Neural cell (in vitro differentiated cells): ENCODE measurements at regions not wholly inside any gene's neighbourhood (a gene's known extent, or its start where the extent isn't known, plus 50 kb on each side); places are given as distances from the start of the nearest gene placed in this dataset.

Source experiments
- H2AFZ ChIP-seq: fragments of 200-600, 300-800 bp; sonication (generic), shearing (Covaris generic); 2 replicates; pipeline ENCODE4 v1.6.0; 2014; ENCODE audit warnings: low read depth, mild to moderate bottlenecking, antibody characterized with exemption, low read length, moderate library complexity
- H3F3A ChIP-seq: fragments of 200-600 bp; shearing (Covaris generic); 2 replicates; pipeline ENCODE4 v1.6.1; 2016; ENCODE audit warnings: mild to moderate bottlenecking, moderate library complexity, mixed read lengths, antibody characterized with exemption, low read length; ENCODE audit not compliant: insufficient read depth, poor library complexity, severe bottlenecking
- H3K27ac ChIP-seq: fragments of 200-600, 300-800 bp; sonication (generic), shearing (Covaris generic); 2 replicates; pipeline ENCODE4 v1.5.1; 2014; ENCODE audit warnings: mild to moderate bottlenecking, low read length, moderate library complexity
- H3K27me3 ChIP-seq: fragments of 300-800, 200-600 bp; sonication (generic), shearing (Covaris generic); 2 replicates; pipeline ENCODE4 v1.6.0; 2014; ENCODE audit warnings: mild to moderate bottlenecking, low read depth, low read length, moderate library complexity; ENCODE audit not compliant: insufficient read depth
- H3K36me3 ChIP-seq: fragments of 300-800, 200-600 bp; sonication (generic), shearing (Covaris generic); 2 replicates; pipeline ENCODE4 v1.5.1; 2014; ENCODE audit warnings: mild to moderate bottlenecking, antibody characterized with exemption, low read length, moderate library complexity; ENCODE audit not compliant: insufficient read depth
- H3K4me2 ChIP-seq: fragments of 300-800, 200-600 bp; sonication (generic), shearing (Covaris generic); 2 replicates; pipeline ENCODE4 v1.6.0; 2014; ENCODE audit warnings: mild to moderate bottlenecking, low read length
- H3K4me3 ChIP-seq: fragments of 300-800, 200-600 bp; sonication (generic), shearing (Covaris generic); 2 replicates; pipeline ENCODE4 v1.5.1; 2014; ENCODE audit warnings: mild to moderate bottlenecking, low read length, moderate library complexity
- H3K79me2 ChIP-seq: fragments of 200-600 bp; shearing (Covaris generic); replicated peaks from 2 replicates; pipeline ENCODE4 v1.6.0; 2014; ENCODE audit warnings: mild to moderate bottlenecking, low read length, moderate library complexity; ENCODE audit not compliant: insufficient read depth
- H3K9ac ChIP-seq: fragments of 300-800, 200-600 bp; sonication (generic), shearing (Covaris generic); 2 replicates; pipeline ENCODE4 v1.6.1; 2016; ENCODE audit warnings: mild to moderate bottlenecking, low read length, mixed read lengths
- H3K9me2 ChIP-seq: fragments of 200-600 bp; shearing (Covaris generic); 2 replicates; pipeline ENCODE4 v1.6.1; 2016; ENCODE audit warnings: mild to moderate bottlenecking, low read length, mixed read lengths; ENCODE audit not compliant: insufficient read depth
- H3K9me3 ChIP-seq: fragments of 200-600, 300-800 bp; sonication (generic), shearing (Covaris generic); 2 replicates; pipeline ENCODE4 v1.6.1; 2016; ENCODE audit warnings: mild to moderate bottlenecking, mixed run types, low read length, moderate library complexity, mixed read lengths
- H4K20me1 ChIP-seq: fragments of 200-600 bp; shearing (Covaris generic); 2 replicates; pipeline ENCODE4 v1.6.1; 2016; ENCODE audit warnings: mild to moderate bottlenecking, mixed run types; ENCODE audit not compliant: insufficient read depth
- CTCF ChIP-seq: fragments of 450-650 bp; IDR thresholded peaks from 2 replicates; pipeline ENCODE4 v1.5.1; 2014; ENCODE audit warnings: antibody characterized with exemption, mild to moderate bottlenecking, moderate library complexity; ENCODE audit not compliant: poor library complexity, severe bottlenecking
- EP300 ChIP-seq: fragments of 450-650 bp; conservative IDR thresholded peaks from 2 replicates; pipeline ENCODE4 v1.6.1; 2014; ENCODE audit warnings: antibody characterized with exemption, mild to moderate bottlenecking, moderate library complexity; ENCODE audit not compliant: poor library complexity, severe bottlenecking
- EZH2 ChIP-seq: fragments of 200-600, 300-800 bp; shearing (Covaris generic), sonication (generic); IDR thresholded peaks from 2 replicates; pipeline ENCODE4 v1.6.1; 2014; ENCODE audit warnings: antibody characterized with exemption, low read length, borderline replicate concordance, mild to moderate bottlenecking; ENCODE audit not compliant: insufficient read depth, poor library complexity, severe bottlenecking
- MXI1 ChIP-seq: fragments of 450-650 bp; conservative IDR thresholded peaks from 2 replicates; pipeline ENCODE4 v1.6.1; 2014; ENCODE audit warnings: antibody characterized with exemption, mild to moderate bottlenecking; ENCODE audit not compliant: poor library complexity, severe bottlenecking
- POLR2AphosphoS5 ChIP-seq: IDR thresholded peaks from 2 replicates; pipeline ENCODE4 v1.6.1; 2012
- RAD21 ChIP-seq: fragments of 450-650 bp; conservative IDR thresholded peaks from 2 replicates; pipeline ENCODE4 v1.6.1; 2014; ENCODE audit warnings: antibody characterized with exemption, mild to moderate bottlenecking, moderate library complexity
- REST ChIP-seq: IDR thresholded peaks from 2 replicates; pipeline ENCODE4 v1.6.1; 2012; ENCODE audit warnings: borderline replicate concordance
- SMC3 ChIP-seq: fragments of 450-650 bp; conservative IDR thresholded peaks from 2 replicates; pipeline ENCODE4 v1.6.1; 2014; ENCODE audit warnings: antibody characterized with exemption, mild to moderate bottlenecking, moderate library complexity; ENCODE audit not compliant: poor library complexity
- TAF1 ChIP-seq: IDR thresholded peaks from 2 replicates; pipeline ENCODE4 v1.6.1; 2012; ENCODE audit warnings: low read depth

GRCh38 chr9:28832168-28832770 lies 1259.0 kb upstream of the C9orf72 start:
- Histone ChIP-seq H3K27ac (no peak overlapping the region), H3K9me3 (no peaks in the 10 kb centered on the region), H3K4me2 (no peak overlapping the region), H3F3A (no peaks in the 10 kb centered on the region), H3K9me2 (no peaks in the 10 kb centered on the region), H3K36me3 (no peaks in the 10 kb centered on the region), H3K27me3 (no peaks in the 10 kb centered on the region), H2AFZ (no peak overlapping the region), H4K20me1 (no peaks in the 10 kb centered on the region), H3K9ac (no peak overlapping the region), H3K79me2 (no peaks in the 10 kb centered on the region), H3K4me3 (no peak overlapping the region)
- TF ChIP-seq REST, result no peak
- no peak for TF ChIP-seq EP300
- no peak for TF ChIP-seq SMC3
- no peak for TF ChIP-seq CTCF
- TF ChIP-seq EZH2, result no peak
- no peak for TF ChIP-seq POLR2AphosphoS5
- TF ChIP-seq MXI1, result no peak
- no peak for TF ChIP-seq TAF1
- no peak for TF ChIP-seq RAD21

GRCh38 chr9:28834156-28834555 lies 1260.9 kb upstream of the C9orf72 start:
- Histone ChIP-seq H3K36me3 (no peaks in the 10 kb centered on the region), H3K9me2 (no peaks in the 10 kb centered on the region), H3K79me2 (no peaks in the 10 kb centered on the region), H3K9ac (no peak overlapping the region), H3F3A (no peaks in the 10 kb centered on the region), H3K27me3 (no peaks in the 10 kb centered on the region), H3K4me3 (no peak overlapping the region), H3K4me2 (no peak overlapping the region), H2AFZ (no peak overlapping the region), H3K27ac (no peak overlapping the region), H4K20me1 (no peaks in the 10 kb centered on the region), H3K9me3 (no peaks in the 10 kb centered on the region)
- TF ChIP-seq CTCF (no peak), EP300 (no peak), SMC3 (no peak), EZH2 (no peak), REST (no peak), TAF1 (no peak), POLR2AphosphoS5 (no peak), RAD21 (no peak), MXI1 (no peak)
